ENCODE measurements at regions not wholly inside any gene's neighbourhood (a gene's known extent, or its start where the extent isn't known, plus 50 kb on each side); places are given as distances from the start of the nearest gene placed in this dataset.

DNA sequence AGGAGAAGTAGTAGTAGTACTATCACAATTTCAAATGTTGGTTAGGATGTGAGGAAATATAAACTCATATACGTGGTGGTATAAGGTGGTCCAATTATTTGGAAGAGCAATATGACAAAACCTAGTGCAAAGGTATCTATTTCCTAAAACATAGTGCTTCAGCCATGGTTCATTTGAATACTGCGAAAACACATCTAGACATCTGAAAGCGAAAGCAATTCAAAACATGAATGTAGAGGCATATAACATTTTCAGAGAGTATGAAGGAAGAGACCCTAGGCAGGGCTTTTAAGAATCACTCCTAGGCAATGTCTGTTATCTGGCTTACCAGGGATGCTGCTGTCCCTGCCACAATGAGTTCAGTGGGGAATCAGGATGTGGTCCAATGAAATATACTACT lies 1085.8 kb downstream of the TDRD15 start:
- WGBS, 2 donors (ENCODE audit: extremely low coverage in 2 of 2, insufficient read length in 2 of 2, insufficient replicate concordance in 1 of 2), result no CpG with 5 or more reads among the region's 3 CpGs
- no peaks in the 10 kb centered on the region for H3K79me1 ChIP-seq (ENCODE audit: low read depth, low read length)
- no peak overlapping the region for H2AK5ac ChIP-seq (ENCODE audit: low read depth, low read length)
- H3K4me2 ChIP-seq (ENCODE audit: insufficient read depth, low read length, poor library complexity, severe bottlenecking), result no peak overlapping the region
- no peaks in the 10 kb centered on the region for H3K27me3 ChIP-seq (ENCODE audit: control insufficient read depth in 3 of 3, insufficient read depth in 3 of 3, low read depth in 1 of 3, low read length in 3 of 3)
- H3K36me3 ChIP-seq (replicated peaks in 1 of 2; ENCODE audit: control insufficient read depth in 2 of 2, insufficient read depth in 2 of 2, low read length in 2 of 2), result no peaks in the 10 kb centered on the region
- H3K9me3 ChIP-seq (replicated peaks in 1 of 2; ENCODE audit: control insufficient read depth in 2 of 2, insufficient read depth in 1 of 2, low read depth in 1 of 2, low read length in 2 of 2), result no peaks in the 10 kb centered on the region
- no peak overlapping the region for H2BK15ac ChIP-seq (ENCODE audit: low read length)
- no peak overlapping the region for H2BK12ac ChIP-seq (ENCODE audit: low read length)
- no peak overlapping the region for H3K18ac ChIP-seq (ENCODE audit: low read length)
- H3K9ac ChIP-seq (ENCODE audit: low read depth, low read length, poor library complexity), result no peak overlapping the region
- no peak overlapping the region for H4K91ac ChIP-seq (ENCODE audit: low read depth, low read length, poor library complexity)
- H3K4me1 ChIP-seq (ENCODE audit: control insufficient read depth in 2 of 2, insufficient read depth in 1 of 2, low read depth in 1 of 2, low read length in 2 of 2), result no peaks in the 10 kb centered on the region
- no peak overlapping the region for H3K4ac ChIP-seq (ENCODE audit: low read length)
- no peak for DNase-seq (ENCODE audit: low spot score)
- no peak overlapping the region for H2AFZ ChIP-seq (ENCODE audit: low read length)
- no peak overlapping the region for H4K8ac ChIP-seq (ENCODE audit: low read depth, low read length)
- H3K4me3 ChIP-seq (ENCODE audit: low read length in 2 of 2), result no peak overlapping the region
- no peak overlapping the region for H2BK120ac ChIP-seq (ENCODE audit: low read depth, low read length)
- no peak overlapping the region for H3K14ac ChIP-seq (ENCODE audit: low read length)
- no peak overlapping the region for H3K23ac ChIP-seq (ENCODE audit: low read depth, low read length, poor library complexity)
- no peak overlapping the region for H2BK5ac ChIP-seq (ENCODE audit: low read length)
- no peak overlapping the region for H3K27ac ChIP-seq (replicated peaks; ENCODE audit: low read length)

DNA sequence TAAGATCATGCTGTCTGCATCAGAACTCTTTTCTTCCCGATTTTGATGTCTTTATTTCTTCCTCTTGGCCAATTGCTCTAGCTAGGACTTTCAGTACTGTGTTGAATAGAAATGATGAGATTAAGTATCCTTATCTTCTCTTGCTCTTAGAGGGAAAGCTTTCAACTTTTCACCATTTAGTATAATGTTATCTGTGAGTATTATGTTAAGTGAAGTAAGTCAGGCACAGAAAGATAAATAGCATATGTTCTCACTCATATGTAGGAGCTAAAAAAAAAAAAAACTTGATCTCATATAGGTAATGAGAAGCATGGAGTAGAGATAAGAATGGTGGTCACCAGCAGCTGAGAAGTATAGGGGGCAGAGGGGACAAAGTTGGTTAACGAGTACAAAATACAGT lies 1089.5 kb downstream of the TDRD15 start:
- Histone ChIP-seq H3K27ac (replicated peaks; ENCODE audit: low read length) (no peak overlapping the region), H3K9me3 (replicated peaks in 1 of 2; ENCODE audit: control insufficient read depth in 2 of 2, insufficient read depth in 1 of 2, low read depth in 1 of 2, low read length in 2 of 2) (no peaks in the 10 kb centered on the region), H3K4me3 (ENCODE audit: low read length in 2 of 2) (no peak overlapping the region), H3K79me1 (ENCODE audit: low read depth, low read length) (no peaks in the 10 kb centered on the region), H3K36me3 (replicated peaks in 1 of 2; ENCODE audit: control insufficient read depth in 2 of 2, insufficient read depth in 2 of 2, low read length in 2 of 2) (no peaks in the 10 kb centered on the region), H3K4ac (ENCODE audit: low read length) (no peak overlapping the region), H3K14ac (ENCODE audit: low read length) (no peak overlapping the region), H3K9ac (ENCODE audit: low read depth, low read length, poor library complexity) (no peak overlapping the region), H2BK5ac (ENCODE audit: low read length) (no peak overlapping the region), H2BK15ac (ENCODE audit: low read length) (no peak overlapping the region), H3K4me1 (ENCODE audit: control insufficient read depth in 2 of 2, insufficient read depth in 1 of 2, low read depth in 1 of 2, low read length in 2 of 2) (no peaks in the 10 kb centered on the region), H2AFZ (ENCODE audit: low read length) (no peak overlapping the region), H2BK120ac (ENCODE audit: low read depth, low read length) (no peak overlapping the region), H3K23ac (ENCODE audit: low read depth, low read length, poor library complexity) (no peak overlapping the region), H2AK5ac (ENCODE audit: low read depth, low read length) (no peak overlapping the region), H3K4me2 (ENCODE audit: insufficient read depth, low read length, poor library complexity, severe bottlenecking) (no peak overlapping the region), H3K27me3 (ENCODE audit: control insufficient read depth in 3 of 3, insufficient read depth in 3 of 3, low read depth in 1 of 3, low read length in 3 of 3) (no peaks in the 10 kb centered on the region), H4K8ac (ENCODE audit: low read depth, low read length) (no peak overlapping the region), H3K18ac (ENCODE audit: low read length) (no peak overlapping the region), H4K91ac (ENCODE audit: low read depth, low read length, poor library complexity) (no peak overlapping the region), H2BK12ac (ENCODE audit: low read length) (no peak overlapping the region)
- DNase-seq (ENCODE audit: low spot score), result no peak
- WGBS, 2 donors (ENCODE audit: extremely low coverage in 2 of 2, insufficient read length in 2 of 2, insufficient replicate concordance in 1 of 2), result no CpG with 5 or more reads among the region's 2 CpGs

DNA sequence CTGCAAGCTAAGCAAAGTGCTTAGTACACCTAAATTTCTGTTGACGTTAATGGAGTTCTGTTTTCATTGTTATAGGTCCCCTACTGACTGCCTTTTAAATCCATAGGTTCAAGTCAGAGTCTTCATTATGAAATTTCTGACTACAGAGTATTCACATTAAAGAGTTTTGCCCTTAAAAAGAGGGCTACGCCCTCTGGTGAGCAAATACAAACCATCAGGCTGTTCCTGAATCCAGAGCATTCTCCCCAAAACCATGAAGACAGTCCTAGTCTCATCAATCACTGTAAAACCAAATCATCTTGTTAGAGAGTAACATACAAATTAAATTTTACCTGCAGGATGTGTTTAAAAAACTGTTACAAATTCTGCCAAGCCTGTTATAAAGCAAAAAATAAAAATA lies 1091.7 kb downstream of the TDRD15 start:
- Histone ChIP-seq H3K14ac (ENCODE audit: low read length) (no peak overlapping the region), H3K4me3 (ENCODE audit: low read length in 2 of 2) (no peak overlapping the region), H3K9me3 (replicated peaks in 1 of 2; ENCODE audit: control insufficient read depth in 2 of 2, insufficient read depth in 1 of 2, low read depth in 1 of 2, low read length in 2 of 2) (no peaks in the 10 kb centered on the region), H3K79me1 (ENCODE audit: low read depth, low read length) (no peaks in the 10 kb centered on the region), H3K4ac (ENCODE audit: low read length) (no peak overlapping the region), H3K27me3 (ENCODE audit: control insufficient read depth in 3 of 3, insufficient read depth in 3 of 3, low read depth in 1 of 3, low read length in 3 of 3) (no peaks in the 10 kb centered on the region), H2AFZ (ENCODE audit: low read length) (no peak overlapping the region), H3K36me3 (replicated peaks in 1 of 2; ENCODE audit: control insufficient read depth in 2 of 2, insufficient read depth in 2 of 2, low read length in 2 of 2) (no peaks in the 10 kb centered on the region), H3K23ac (ENCODE audit: low read depth, low read length, poor library complexity) (no peak overlapping the region), H3K9ac (ENCODE audit: low read depth, low read length, poor library complexity) (no peak overlapping the region), H3K4me2 (ENCODE audit: insufficient read depth, low read length, poor library complexity, severe bottlenecking) (no peak overlapping the region), H3K18ac (ENCODE audit: low read length) (no peak overlapping the region), H2BK15ac (ENCODE audit: low read length) (no peak overlapping the region), H4K8ac (ENCODE audit: low read depth, low read length) (no peak overlapping the region), H2BK120ac (ENCODE audit: low read depth, low read length) (no peak overlapping the region), H3K4me1 (ENCODE audit: control insufficient read depth in 2 of 2, insufficient read depth in 1 of 2, low read depth in 1 of 2, low read length in 2 of 2) (no peaks in the 10 kb centered on the region), H2AK5ac (ENCODE audit: low read depth, low read length) (no peak overlapping the region), H2BK5ac (ENCODE audit: low read length) (no peak overlapping the region), H2BK12ac (ENCODE audit: low read length) (no peak overlapping the region), H4K91ac (ENCODE audit: low read depth, low read length, poor library complexity) (no peak overlapping the region), H3K27ac (replicated peaks; ENCODE audit: low read length) (no peak overlapping the region)
- no CpG with 5 or more reads among the region's 2 CpGs for WGBS, 2 donors (ENCODE audit: extremely low coverage in 2 of 2, insufficient read length in 2 of 2, insufficient replicate concordance in 1 of 2)
- no peak for DNase-seq (ENCODE audit: low spot score)

DNA sequence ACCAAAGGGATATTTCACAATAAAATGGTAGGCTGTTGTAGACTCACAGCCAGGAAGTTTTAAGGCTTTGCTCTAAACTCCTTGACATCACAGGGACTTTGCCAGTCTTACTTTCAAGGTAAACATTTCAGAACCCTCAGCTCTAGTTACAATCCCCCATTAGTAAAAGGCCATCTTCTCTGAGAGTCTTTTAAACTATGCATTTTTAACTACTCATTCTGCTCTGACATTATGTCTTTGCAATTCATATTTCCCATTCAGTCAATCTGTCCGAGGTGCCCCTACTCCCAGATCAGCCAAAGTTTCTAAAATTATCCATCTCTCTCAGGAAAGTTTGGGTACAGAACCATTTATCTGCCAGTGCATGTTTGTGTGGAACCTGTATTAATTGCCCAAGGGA lies 1094.1 kb downstream of the TDRD15 start:
- H3K9me3 ChIP-seq (replicated peaks in 1 of 2; ENCODE audit: control insufficient read depth in 2 of 2, insufficient read depth in 1 of 2, low read depth in 1 of 2, low read length in 2 of 2), result no peaks in the 10 kb centered on the region
- H3K9ac ChIP-seq (ENCODE audit: low read depth, low read length, poor library complexity), result no peak overlapping the region
- no peaks in the 10 kb centered on the region for H3K79me1 ChIP-seq (ENCODE audit: low read depth, low read length)
- DNase-seq (ENCODE audit: low spot score), result no peak
- no peak overlapping the region for H3K27ac ChIP-seq (replicated peaks; ENCODE audit: low read length)
- H3K18ac ChIP-seq (ENCODE audit: low read length), result no peak overlapping the region
- WGBS, 2 donors (ENCODE audit: extremely low coverage in 2 of 2, insufficient read length in 2 of 2, insufficient replicate concordance in 1 of 2), result no CpG with 5 or more reads among the region's 1 CpG
- H4K8ac ChIP-seq (ENCODE audit: low read depth, low read length), result no peak overlapping the region
- H2BK5ac ChIP-seq (ENCODE audit: low read length), result no peak overlapping the region
- no peak overlapping the region for H2BK12ac ChIP-seq (ENCODE audit: low read length)
- H3K4me2 ChIP-seq (ENCODE audit: insufficient read depth, low read length, poor library complexity, severe bottlenecking), result no peak overlapping the region
- no peaks in the 10 kb centered on the region for H3K36me3 ChIP-seq (replicated peaks in 1 of 2; ENCODE audit: control insufficient read depth in 2 of 2, insufficient read depth in 2 of 2, low read length in 2 of 2)
- H2BK15ac ChIP-seq (ENCODE audit: low read length), result no peak overlapping the region
- no peak overlapping the region for H3K14ac ChIP-seq (ENCODE audit: low read length)
- no peak overlapping the region for H3K4me3 ChIP-seq (ENCODE audit: low read length in 2 of 2)
- no peaks in the 10 kb centered on the region for H3K27me3 ChIP-seq (ENCODE audit: control insufficient read depth in 3 of 3, insufficient read depth in 3 of 3, low read depth in 1 of 3, low read length in 3 of 3)
- no peaks in the 10 kb centered on the region for H3K4me1 ChIP-seq (ENCODE audit: control insufficient read depth in 2 of 2, insufficient read depth in 1 of 2, low read depth in 1 of 2, low read length in 2 of 2)
- H4K91ac ChIP-seq (ENCODE audit: low read depth, low read length, poor library complexity), result no peak overlapping the region
- no peak overlapping the region for H2AK5ac ChIP-seq (ENCODE audit: low read depth, low read length)
- H2BK120ac ChIP-seq (ENCODE audit: low read depth, low read length), result no peak overlapping the region
- no peak overlapping the region for H3K23ac ChIP-seq (ENCODE audit: low read depth, low read length, poor library complexity)
- no peak overlapping the region for H2AFZ ChIP-seq (ENCODE audit: low read length)
- H3K4ac ChIP-seq (ENCODE audit: low read length), result no peak overlapping the region
